K562 (cell line): ENCODE measurements at regions not wholly inside any gene's neighbourhood (a gene's known extent, or its start where the extent isn't known, plus 50 kb on each side); places are given as distances from the start of the nearest gene placed in this dataset.

ENCODE experiments used
- ATAC-seq: fragments of 200-7000 bp; cut with Tn5 transposase; 3 replicates; pipeline ENCODE4 v1.9.1; 2020; ENCODE audit warnings: moderate library complexity
- BruUV-seq: library from RNA; stranded (reverse); fragments of 400-500 nt; replicated peaks from 2 replicates; lab custom pipeline; 2021; lab: Mats Ljungman, UMichigan
- CTCF ChIA-PET: fragments of 300-600 bp; formaldehyde crosslinking; extraction: SDS; loops from one replicate; lab custom pipeline; 2021; ENCODE audit warnings: low intra/inter-chr PET ratio; lab: Yijun Ruan, JAX
- POLR2A ChIA-PET: fragments of 300-600, 350-650 bp; sonication (Branson Sonifier 250); formaldehyde crosslinking; extraction: SDS; loops from one replicate; lab custom pipeline; 2021; ENCODE audit warnings: antibody characterized with exemption, inconsistent platforms; lab: Yijun Ruan, JAX
- DNase-seq, 4 experiments: peaks; one replicate each; pipeline versions ENCODE4 v3.0.0 to v3.0.0-alpha.2; 2011 to 2018; ENCODE audit warnings: low spot score in 3 of 4, mixed read lengths in 3 of 4; ENCODE audit errors: extremely low read depth in 1 of 4
- FAIRE-seq: peaks from 2 replicates; lab custom pipeline; 2011; peaks lifted over from hg19 to GRCh38; lab: Jason Lieb, UNC
- H2AFZ ChIP-seq: 2 replicates; pipeline ENCODE4 v1.6.0; 2011; ENCODE audit warnings: low read depth, low read length, control low read depth, inconsistent platforms
- H3K27ac ChIP-seq: fragments of 200-600 bp; 3 replicates; pipeline ENCODE4 v1.8.0; 2011; ENCODE audit warnings: low read depth, mild to moderate bottlenecking, control low read depth, inconsistent platforms, low read length, moderate library complexity, mixed read lengths; ENCODE audit errors: extremely low read depth
- H3K27me3 ChIP-seq, 2 experiments: fragments of 300-600 bp in 1 of 2; 2 replicates in 1 of 2; 3 replicates in 1 of 2; pipeline versions ENCODE4 v1.6.0 to v1.8.0; 2011; ENCODE audit warnings: inconsistent platforms in 2 of 2, low read length in 2 of 2, mild to moderate bottlenecking in 1 of 2, mixed read lengths in 1 of 2, moderate library complexity in 1 of 2; ENCODE audit not compliant: control insufficient read depth in 2 of 2, insufficient read depth in 2 of 2
- H3K36me3 ChIP-seq: fragments of 300-600 bp; 3 replicates; pipeline ENCODE4 v1.8.0; 2011; ENCODE audit warnings: mild to moderate bottlenecking, low read length, inconsistent platforms; ENCODE audit not compliant: control insufficient read depth, insufficient read depth
- H3K4me1 ChIP-seq, 2 experiments: fragments of 200-600 bp in 1 of 2; replicated peaks in 1 of 2; 2 replicates in 1 of 2; 3 replicates in 1 of 2; pipeline versions ENCODE4 v1.5.1 to v1.8.0; 2011; ENCODE audit warnings: inconsistent platforms in 2 of 2, low read length in 2 of 2, mild to moderate bottlenecking in 1 of 2, mixed read lengths in 1 of 2, moderate library complexity in 1 of 2; ENCODE audit not compliant: control insufficient read depth in 2 of 2, insufficient read depth in 2 of 2
- H3K4me2 ChIP-seq: 2 replicates; pipeline ENCODE4 v1.6.1; 2011; ENCODE audit warnings: low read length, control low read depth, inconsistent platforms, mixed read lengths; ENCODE audit not compliant: insufficient read depth
- H3K4me3 ChIP-seq: fragments of 200-600 bp; sonication (generic), shearing (Covaris generic); 2 replicates; pipeline ENCODE4 v1.5.1; 2016; ENCODE audit warnings: control low read depth, inconsistent platforms
- H3K79me2 ChIP-seq: fragments of 200-600 bp; 3 replicates; pipeline ENCODE4 v1.8.0; 2011; ENCODE audit warnings: low read length, inconsistent platforms; ENCODE audit not compliant: control insufficient read depth, insufficient read depth
- H3K9ac ChIP-seq, 2 experiments: 2 replicates each; pipeline versions ENCODE4 v1.6.0 to v1.6.1; 2011; ENCODE audit warnings: low read depth in 2 of 2, low read length in 2 of 2, control low read depth in 1 of 2, inconsistent platforms in 1 of 2, mild to moderate bottlenecking in 1 of 2, mixed read lengths in 1 of 2; ENCODE audit not compliant: insufficient read depth in 1 of 2
- H3K9me1 ChIP-seq: one replicate; pipeline ENCODE4 v1.6.0; 2011; ENCODE audit warnings: inconsistent platforms, mild to moderate bottlenecking, low read length, moderate library complexity; ENCODE audit not compliant: control insufficient read depth, insufficient read depth
- H3K9me3 ChIP-seq: replicated peaks from 2 replicates; pipeline ENCODE4 v1.5.1; 2011; ENCODE audit warnings: low read depth, low read length, inconsistent platforms; ENCODE audit not compliant: control insufficient read depth, insufficient read depth
- H4K20me1 ChIP-seq: replicated peaks from 2 replicates; pipeline ENCODE4 v1.6.1; 2011; ENCODE audit warnings: low read length, inconsistent platforms, mixed read lengths; ENCODE audit not compliant: control insufficient read depth, insufficient read depth
- FOXJ2 ChIP-seq: fragments of 200-800 bp; sonication (Bioruptor generic); IDR thresholded peaks from 2 replicates; pipeline ENCODE4 v1.6.1; 2016; ENCODE audit warnings: missing genetic modification characterization, missing compliant biosample characterization
- POLR2AphosphoS2 ChIP-seq: IDR thresholded peaks from 2 replicates; pipeline ENCODE4 v1.6.1; 2012; ENCODE audit warnings: low read length, improper control_type of control experiment
- PTBP1 ChIP-seq: fragments of 200-400 bp; formaldehyde crosslinking; IDR thresholded peaks from 2 replicates; pipeline ENCODE4 v1.6.1; 2017; ENCODE audit warnings: low read depth, low read length
- SREBF2 ChIP-seq: sonication (generic); formaldehyde crosslinking; IDR thresholded peaks from 2 replicates; pipeline ENCODE4 v1.4.0; 2020; ENCODE audit warnings: mild to moderate bottlenecking, missing genetic modification reagents
- THRAP3 ChIP-seq: fragments of 450-650 bp; IDR thresholded peaks from 2 replicates; pipeline ENCODE4 v1.6.1; 2016; ENCODE audit warnings: mild to moderate bottlenecking, inconsistent platforms, borderline replicate concordance
- ZNF146 ChIP-seq: IDR thresholded peaks from one replicate; pipeline ENCODE4 v1.6.1; 2018; ENCODE audit warnings: missing compliant biosample characterization; ENCODE audit not compliant: unreplicated experiment
- ZNF324 ChIP-seq: fragments of 250-450 bp; sonication (Bioruptor Pico); IDR thresholded peaks from 2 replicates; pipeline ENCODE4 v1.4.0; 2020; ENCODE audit warnings: mild to moderate bottlenecking
- WGBS: fragments of 100-300 bp; shearing (Covaris generic); methylation state at CpG from one replicate; pipeline ENCODE4 v1.1.6; 2016; ENCODE audit warnings: low coverage, mixed read lengths; ENCODE audit not compliant: insufficient coverage; ENCODE audit errors: missing lambda C conversion rate; 5-methylcytosine and 5-hydroxymethylcytosine counted together
- in situ Hi-C: fragments of 300-500 bp; cut with MboI; formaldehyde crosslinking; loops from 4 replicates; pipeline ENCODE4 v1.15.0; 2018; ENCODE audit warnings: inconsistent platforms, mixed read lengths
- intact Hi-C: fragments of 100-400 bp; cut with micrococcal nuclease; formaldehyde crosslinking; loops from 2 replicates; pipeline ENCODE4 v1.14.2; 2022
- TF ChIP-seq, protein P1 (sequence below): sonication (generic); formaldehyde crosslinking; IDR thresholded peaks from 2 replicates; pipeline ENCODE4 v1.8.1; 2023; ENCODE audit warnings: mild to moderate bottlenecking, missing genetic modification reagents

GRCh38 chr7:20079080-20079479 is 138.1 kb downstream of the MACC1 start:
- ATAC-seq (no peak), FAIRE-seq (no peak), DNase-seq (no peak)
- H2AFZ ChIP-seq = no peak overlapping the region
- no peak for TF ChIP-seq SREBF2 (CRISPR knock-in tag)
- no peaks in the 10 kb centered on the region for H3K36me3 ChIP-seq
- H3K9me3 ChIP-seq = no peaks in the 10 kb centered on the region
- no peaks in the 10 kb centered on the region for H3K79me2 ChIP-seq
- no peaks in the 10 kb centered on the region for H4K20me1 ChIP-seq
- H3K4me3 ChIP-seq = no peak overlapping the region
- H3K27ac ChIP-seq = no peak overlapping the region
- in situ Hi-C loops (no loop called here), intact Hi-C loops (no loop called here)
- no peaks in the 10 kb centered on the region for H3K27me3 ChIP-seq
- POLR2A ChIA-PET = no interaction called here
- no peak overlapping the region for H3K4me2 ChIP-seq
- no peaks in the 10 kb centered on the region for H3K9me1 ChIP-seq
- CTCF ChIA-PET = no interaction called here
- no peaks in the 10 kb centered on the region for H3K4me1 ChIP-seq
- no peak overlapping the region for H3K9ac ChIP-seq
- no TSS peak for BruUV-seq

DNA sequence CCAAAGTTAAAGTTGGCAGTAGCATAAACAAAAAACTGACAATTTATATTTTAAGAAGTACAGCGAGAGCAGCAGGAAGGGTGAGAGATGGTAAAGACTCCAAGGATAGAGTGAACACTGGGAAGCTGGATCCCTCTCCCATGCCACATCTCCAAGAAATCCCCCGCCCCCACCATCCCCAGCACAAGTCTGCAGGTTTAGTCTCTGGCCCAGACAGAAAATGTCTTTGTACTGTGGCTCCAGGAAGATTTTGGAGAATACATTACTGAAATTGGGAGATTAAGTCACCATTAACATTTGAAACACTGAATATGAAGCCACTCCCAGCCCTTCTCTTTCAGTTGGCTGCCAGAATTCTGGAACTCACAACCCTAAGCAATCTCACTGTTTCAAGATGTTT is 140.3 kb downstream of the MACC1 start:
- Histone ChIP-seq H3K27me3 (no peaks in the 10 kb centered on the region), H3K79me2 (no peaks in the 10 kb centered on the region), H3K27ac (no peak overlapping the region), H3K4me3 (no peak overlapping the region), H3K9ac (no peak overlapping the region), H2AFZ (no peak overlapping the region), H3K4me1 (no peaks in the 10 kb centered on the region), H3K9me1 (no peaks in the 10 kb centered on the region), H3K4me2 (no peak overlapping the region), H4K20me1 (no peaks in the 10 kb centered on the region), H3K9me3 (no peaks in the 10 kb centered on the region), H3K36me3 (no peaks in the 10 kb centered on the region)
- no TSS peak for BruUV-seq
- ATAC-seq (no peak), DNase-seq (no peak), FAIRE-seq (no peak)
- WGBS = 0% methylated on average over 2 of the region's 2 CpGs
- TF ChIP-seq, protein P1, sequence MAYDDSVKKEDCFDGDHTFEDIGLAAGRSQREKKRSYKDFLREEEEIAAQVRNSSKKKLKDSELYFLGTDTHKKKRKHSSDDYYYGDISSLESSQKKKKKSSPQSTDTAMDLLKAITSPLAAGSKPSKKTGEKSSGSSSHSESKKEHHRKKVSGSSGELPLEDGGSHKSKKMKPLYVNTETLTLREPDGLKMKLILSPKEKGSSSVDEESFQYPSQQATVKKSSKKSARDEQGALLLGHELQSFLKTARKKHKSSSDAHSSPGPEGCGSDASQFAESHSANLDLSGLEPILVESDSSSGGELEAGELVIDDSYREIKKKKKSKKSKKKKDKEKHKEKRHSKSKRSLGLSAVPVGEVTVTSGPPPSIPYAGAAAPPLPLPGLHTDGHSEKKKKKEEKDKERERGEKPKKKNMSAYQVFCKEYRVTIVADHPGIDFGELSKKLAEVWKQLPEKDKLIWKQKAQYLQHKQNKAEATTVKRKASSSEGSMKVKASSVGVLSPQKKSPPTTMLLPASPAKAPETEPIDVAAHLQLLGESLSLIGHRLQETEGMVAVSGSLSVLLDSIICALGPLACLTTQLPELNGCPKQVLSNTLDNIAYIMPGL (CRISPR knock-in tag) = no peak
- no peak for TF ChIP-seq PTBP1
- TF ChIP-seq THRAP3 = no peak
- no peak for TF ChIP-seq ZNF324
- TF ChIP-seq POLR2AphosphoS2 = no peak
- no peak for TF ChIP-seq ZNF146 (CRISPR knock-in tag)
- no peak for TF ChIP-seq FOXJ2 (tag)
- ChIA-PET POLR2A (no interaction called here), CTCF (no interaction called here)
- in situ Hi-C loops = no loop called here
- intact Hi-C loops = no loop called here
